GM20000 (cell line): ENCODE measurements at regions not wholly inside any gene's neighbourhood (a gene's known extent, or its start where the extent isn't known, plus 50 kb on each side); places are given as distances from the start of the nearest gene placed in this dataset.

ENCODE experiments used
- DNase-seq: peaks from one replicate; pipeline ENCODE4 v3.0.0; 2012; ENCODE audit warnings: low spot score
- CTCF ChIP-seq: IDR thresholded peaks from 2 replicates; pipeline ENCODE4 v1.5.1; 2012; ENCODE audit warnings: mild to moderate bottlenecking, control low read depth; ENCODE audit errors: extremely low read depth, missing control alignments

GRCh38 chr15:95655089-95655607 is 675.4 kb upstream of the NR2F2 start:
- no peak for TF ChIP-seq CTCF
- DNase-seq = no peak

GRCh38 chr15:95656595-95656994 is 673.9 kb upstream of the NR2F2 start:
- no peak for TF ChIP-seq CTCF
- no peak for DNase-seq

DNA sequence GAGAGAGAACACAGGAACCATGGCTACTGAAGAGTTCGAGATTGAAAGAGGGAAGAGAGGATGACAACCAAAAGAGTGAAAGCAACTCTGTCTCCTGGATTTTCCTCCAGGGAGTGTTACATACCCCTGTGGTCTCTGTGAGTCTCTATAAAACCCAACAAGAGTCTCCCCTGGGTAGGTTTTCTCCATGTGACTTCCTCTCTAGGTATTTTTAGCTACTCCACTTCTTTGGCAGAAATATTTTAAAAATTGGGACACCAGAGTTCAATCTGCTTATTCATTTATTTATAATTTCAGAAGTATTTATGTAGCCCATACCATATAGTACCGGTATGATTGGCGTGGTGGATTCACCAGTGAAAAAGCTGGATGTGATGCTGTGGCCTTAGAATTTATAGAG is 671.7 kb upstream of the NR2F2 start:
- TF ChIP-seq CTCF = no peak
- no peak for DNase-seq

DNA sequence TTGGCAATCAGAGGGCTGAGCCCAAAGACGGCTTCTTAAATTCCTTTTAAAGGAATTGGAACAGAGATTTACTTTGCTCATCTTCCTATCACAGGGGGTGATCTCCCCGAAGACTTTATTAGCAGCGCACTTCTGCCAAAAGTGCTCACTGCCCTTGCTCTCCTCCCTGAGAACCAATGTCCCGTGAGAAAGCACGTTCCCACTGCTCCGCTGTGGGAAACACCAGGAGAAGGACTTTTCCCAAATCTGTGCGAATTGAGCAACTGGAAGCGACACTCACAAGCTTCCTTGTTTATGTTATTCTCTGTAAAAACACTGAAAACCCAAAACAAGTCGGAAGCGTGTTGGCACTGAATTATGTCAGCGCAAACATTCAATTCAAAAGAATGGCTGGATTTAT is 670.8 kb upstream of the NR2F2 start:
- no peak for DNase-seq
- no peak for TF ChIP-seq CTCF

- no peak for TF ChIP-seq CTCF
- no peak for DNase-seq
These were observed 667.9 kb upstream of the NR2F2 start for GRCh38 chr15:95662638-95663037.

GRCh38 chr15:95663156-95664100 is 667.1 kb upstream of the NR2F2 start:
- no peak for DNase-seq
- TF ChIP-seq CTCF = no peak

- DNase-seq = no peak
- TF ChIP-seq CTCF = no peak
These were observed 666.0 kb upstream of the NR2F2 start for GRCh38 chr15:95664450-95664849.
